AG04449 (cell line): ENCODE measurements at regions not wholly inside any gene's neighbourhood (a gene's known extent, or its start where the extent isn't known, plus 50 kb on each side); places are given as distances from the start of the nearest gene placed in this dataset.

Experiments used
- CTCF ChIA-PET: fragments of 350-600 bp; formaldehyde crosslinking; extraction: SDS; loops from one replicate; lab custom pipeline; 2021; ENCODE audit warnings: antibody characterized with exemption; lab: Yijun Ruan, JAX
- POLR2A ChIA-PET: fragments of 400-600, 350-600 bp; formaldehyde crosslinking; extraction: SDS; loops from one replicate; lab custom pipeline; 2020; ENCODE audit warnings: antibody characterized with exemption, inconsistent platforms; lab: Yijun Ruan, JAX
- DNase-seq: peaks from one replicate; pipeline ENCODE4 v3.0.0-alpha.2; 2010; ENCODE audit warnings: low read depth, low spot score
- H3K4me3 ChIP-seq: 2 replicates; pipeline ENCODE4 v1.5.1; 2011; ENCODE audit warnings: low read depth, mild to moderate bottlenecking, control low read depth, low read length
- TF ChIP-seq, protein P1 (sequence below): IDR thresholded peaks from one replicate; pipeline ENCODE4 v1.5.1; 2011; ENCODE audit warnings: mild to moderate bottlenecking, moderate library complexity, low read length, control low read depth, inconsistent platforms; ENCODE audit not compliant: insufficient read depth; ENCODE audit errors: missing control alignments

DNA sequence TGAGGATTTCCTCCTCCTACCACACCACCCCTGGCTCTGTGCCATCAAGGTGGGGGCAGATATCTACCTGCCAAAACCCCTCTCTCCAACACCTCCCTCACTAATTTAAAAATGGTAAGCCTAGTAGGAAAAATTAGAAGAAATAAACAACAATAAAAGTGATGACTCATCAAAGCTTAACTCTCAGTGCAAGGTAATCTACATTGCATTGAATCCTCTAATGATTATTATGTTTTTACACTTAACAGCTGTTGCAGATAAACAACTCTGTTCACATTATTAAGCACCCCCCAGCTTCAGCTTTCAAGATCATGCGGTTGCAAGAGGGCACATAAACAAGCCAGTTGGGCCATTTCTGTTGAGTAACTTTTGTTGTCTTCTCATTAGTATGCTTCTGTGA, 396.1 kb upstream of the ATP11B start:
- TF ChIP-seq, protein P1, sequence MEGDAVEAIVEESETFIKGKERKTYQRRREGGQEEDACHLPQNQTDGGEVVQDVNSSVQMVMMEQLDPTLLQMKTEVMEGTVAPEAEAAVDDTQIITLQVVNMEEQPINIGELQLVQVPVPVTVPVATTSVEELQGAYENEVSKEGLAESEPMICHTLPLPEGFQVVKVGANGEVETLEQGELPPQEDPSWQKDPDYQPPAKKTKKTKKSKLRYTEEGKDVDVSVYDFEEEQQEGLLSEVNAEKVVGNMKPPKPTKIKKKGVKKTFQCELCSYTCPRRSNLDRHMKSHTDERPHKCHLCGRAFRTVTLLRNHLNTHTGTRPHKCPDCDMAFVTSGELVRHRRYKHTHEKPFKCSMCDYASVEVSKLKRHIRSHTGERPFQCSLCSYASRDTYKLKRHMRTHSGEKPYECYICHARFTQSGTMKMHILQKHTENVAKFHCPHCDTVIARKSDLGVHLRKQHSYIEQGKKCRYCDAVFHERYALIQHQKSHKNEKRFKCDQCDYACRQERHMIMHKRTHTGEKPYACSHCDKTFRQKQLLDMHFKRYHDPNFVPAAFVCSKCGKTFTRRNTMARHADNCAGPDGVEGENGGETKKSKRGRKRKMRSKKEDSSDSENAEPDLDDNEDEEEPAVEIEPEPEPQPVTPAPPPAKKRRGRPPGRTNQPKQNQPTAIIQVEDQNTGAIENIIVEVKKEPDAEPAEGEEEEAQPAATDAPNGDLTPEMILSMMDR: no peak
- no peak overlapping the region for H3K4me3 ChIP-seq
- ChIA-PET POLR2A (no interaction called here), CTCF (no interaction called here)
- DNase-seq: no peak

DNA sequence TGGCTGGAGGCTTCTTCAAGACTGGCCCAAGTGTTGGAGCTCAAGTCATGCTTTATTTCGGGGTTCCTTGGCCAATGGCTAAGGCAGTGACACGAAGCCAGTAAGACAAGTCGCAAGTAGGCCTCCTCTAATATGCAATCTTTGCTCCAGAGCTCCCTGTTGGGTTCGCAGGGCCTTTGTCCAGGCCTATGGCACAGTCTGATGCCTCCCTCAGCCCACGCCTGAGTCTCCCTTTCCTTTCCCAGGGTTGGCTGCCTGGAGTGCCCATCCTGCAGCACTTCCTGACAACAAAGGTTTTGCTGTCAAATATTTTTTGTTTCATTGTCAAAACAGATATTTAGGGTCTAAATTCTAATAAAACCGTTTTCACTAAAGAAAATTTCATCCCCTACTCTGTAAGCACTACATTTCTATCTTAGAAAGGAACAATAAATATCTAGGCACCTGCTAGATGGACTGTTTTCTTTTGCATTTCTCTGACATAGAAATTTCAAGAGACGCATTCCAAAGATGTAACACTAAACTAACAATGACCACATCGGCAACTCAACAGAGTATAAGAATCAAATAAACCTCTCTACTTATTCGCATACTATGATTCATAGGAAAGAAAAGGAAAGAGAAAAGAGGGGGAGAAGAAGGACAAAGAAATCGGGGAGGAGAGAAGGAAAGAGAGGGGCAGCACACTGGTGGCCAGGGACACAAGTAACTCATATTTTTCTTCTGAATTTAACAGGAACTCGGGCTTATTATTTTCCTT, 393.1 kb upstream of the ATP11B start:
- no peak for DNase-seq
- ChIA-PET CTCF (no interaction called here), POLR2A (no interaction called here)
- H3K4me3 ChIP-seq: no peak overlapping the region
- TF ChIP-seq, protein P1: no peak

DNA sequence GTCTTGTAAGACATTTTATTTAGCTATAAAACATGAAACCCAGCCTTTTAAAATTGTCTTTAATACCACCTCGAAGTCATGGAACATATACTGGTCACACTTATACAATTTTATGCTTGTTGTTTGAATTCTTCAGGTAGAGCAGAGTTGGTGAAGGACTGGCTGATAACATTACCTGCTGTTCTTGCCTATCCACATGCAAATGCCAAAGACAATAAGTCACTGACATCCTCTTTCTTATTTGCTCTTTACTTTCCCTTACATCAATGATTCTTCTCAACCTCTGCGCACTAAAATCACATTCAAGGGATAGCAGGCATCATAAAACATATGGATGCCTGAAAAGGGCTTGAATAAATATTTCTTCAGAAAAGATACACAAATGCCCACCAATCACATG, 392.5 kb upstream of the ATP11B start:
- DNase-seq: no peak
- no peak overlapping the region for H3K4me3 ChIP-seq
- ChIA-PET CTCF (no interaction called here), POLR2A (no interaction called here)
- TF ChIP-seq, protein P1: no peak

DNA sequence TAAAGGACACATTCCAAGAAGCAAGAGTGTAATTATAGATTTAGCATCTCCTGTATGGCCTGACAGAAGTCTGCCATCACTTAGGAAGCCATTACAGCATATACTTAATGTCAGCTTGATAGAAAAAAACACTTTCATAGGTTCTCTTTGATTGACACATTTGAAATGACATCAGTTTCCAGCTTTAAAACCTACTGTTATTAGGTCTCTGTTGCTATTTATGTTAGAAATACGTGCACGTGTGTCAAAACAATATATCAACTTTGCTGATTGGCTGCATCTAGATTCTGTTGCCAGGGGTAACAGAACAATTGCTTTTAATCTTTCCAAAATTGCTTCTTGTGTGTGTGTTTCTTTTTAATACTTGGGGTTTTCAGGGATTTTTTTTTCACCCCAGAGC, 389.3 kb upstream of the ATP11B start:
- CTCF ChIA-PET: no interaction called here
- no peak overlapping the region for H3K4me3 ChIP-seq
- DNase-seq: no peak
- TF ChIP-seq, protein P1: no peak
- POLR2A ChIA-PET: no interaction called here

DNA sequence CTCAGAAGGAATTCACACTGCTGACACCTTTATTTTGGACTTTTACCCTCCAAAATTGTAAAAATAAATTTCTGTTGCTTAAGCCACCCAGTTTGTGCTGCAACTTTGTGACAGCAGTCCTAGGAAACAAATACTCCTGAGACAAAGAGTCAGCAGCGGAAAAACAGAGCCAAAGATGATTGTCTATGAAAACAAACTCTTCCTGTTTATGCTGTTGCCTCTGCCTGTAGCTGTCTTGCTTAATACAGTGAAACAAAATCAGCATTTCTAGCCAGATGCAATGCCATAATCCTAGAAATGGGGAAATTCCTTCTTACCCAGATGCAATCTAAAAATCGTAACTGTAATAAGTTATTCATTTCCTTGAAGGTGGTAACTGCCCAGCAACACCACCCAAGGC, 387.5 kb upstream of the ATP11B start:
- DNase-seq: no peak
- CTCF ChIA-PET: no interaction called here

DNA sequence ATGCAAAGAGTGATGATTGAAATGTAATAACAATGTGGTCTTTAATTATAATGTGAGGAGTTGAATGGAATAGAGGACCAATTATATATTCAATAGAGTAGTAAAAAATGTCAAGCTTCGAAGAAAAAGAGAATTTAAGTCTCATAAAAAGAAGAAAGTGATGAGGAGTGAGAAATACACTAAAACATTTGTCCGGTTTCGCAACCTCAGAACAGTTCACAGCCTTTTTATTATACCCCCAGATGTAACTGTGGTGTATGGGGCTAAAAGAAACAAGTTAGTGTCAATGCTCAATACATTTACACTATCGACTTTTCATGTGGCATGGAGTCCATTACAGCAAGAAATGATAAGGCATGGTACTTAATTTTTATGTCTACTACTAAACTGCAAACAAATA, 386.5 kb upstream of the ATP11B start:
- no peak for DNase-seq
- TF ChIP-seq, protein P1: no peak
- CTCF ChIA-PET: no interaction called here
- POLR2A ChIA-PET: no interaction called here
- H3K4me3 ChIP-seq: no peak overlapping the region

More for the DNA sequence above, 387.5 kb upstream of the ATP11B start:
- POLR2A ChIA-PET: no interaction called here
- no peak overlapping the region for H3K4me3 ChIP-seq
- TF ChIP-seq, protein P1: no peak
